ENCODE measurements at regions not wholly inside any gene's neighbourhood (a gene's known extent, or its start where the extent isn't known, plus 50 kb on each side); places are given as distances from the start of the nearest gene placed in this dataset.

GRCh38 chr13:55705971-55706370, 1434.7 kb upstream of the PRR20A start:
- DNase-seq (ENCODE audit: low spot score): no peak
- no peak for TF ChIP-seq ZBTB21 (CRISPR knock-in tag; IDR thresholded peaks at IDR 0.05; ENCODE audit: borderline replicate concordance)
- no peak for TF ChIP-seq SP1 (CRISPR knock-in tag; conservative IDR thresholded peaks at IDR 0.05)
- no peak for TF ChIP-seq GRHL2 (CRISPR knock-in tag; IDR thresholded peaks at IDR 0.05; ENCODE audit: insufficient replicate concordance, severe bottlenecking)
- TF ChIP-seq ZNF219 (CRISPR knock-in tag; IDR thresholded peaks at IDR 0.05; ENCODE audit: borderline replicate concordance): no peak
- Mint-ChIP-seq H3K27ac (no peak overlapping the region), H3K9me3 (no peaks in the 10 kb centered on the region), H3K4me1 (peaks cover 9% of the 10 kb centered on the region), H3K27me3 (ENCODE audit: low read depth) (no peaks in the 10 kb centered on the region), H3K4me3 (no peak overlapping the region), H3K36me3 (no peaks in the 10 kb centered on the region)
- no peak for ATAC-seq
- POLR2A ChIA-PET: no interaction called here
- CTCF ChIA-PET: no interaction called here

GRCh38 chr13:55714120-55714519, 1426.6 kb upstream of the PRR20A start:
- POLR2A ChIA-PET: no interaction called here
- TF ChIP-seq ZNF671 (CRISPR knock-in tag; IDR thresholded peaks at IDR 0.05): no peak
- TF ChIP-seq CBFB (CRISPR knock-in tag; IDR thresholded peaks at IDR 0.05; ENCODE audit: low read depth): no peak
- no peak for TF ChIP-seq CREM (CRISPR knock-in tag; IDR thresholded peaks at IDR 0.05)
- no peak for TF ChIP-seq ZNF232 (CRISPR knock-in tag; IDR thresholded peaks at IDR 0.05)
- no peak for TF ChIP-seq ZNF416 (CRISPR knock-in tag; IDR thresholded peaks at IDR 0.05)
- no peak for TF ChIP-seq OVOL2 (CRISPR knock-in tag; IDR thresholded peaks at IDR 0.05; ENCODE audit: borderline replicate concordance)
- TF ChIP-seq STAT6 (CRISPR knock-in tag; conservative IDR thresholded peaks at IDR 0.05; ENCODE audit: low read depth): no peak
- TF ChIP-seq ZNF532 (CRISPR knock-in tag; IDR thresholded peaks at IDR 0.05; ENCODE audit: borderline replicate concordance): no peak
- TF ChIP-seq GRHL2 (CRISPR knock-in tag; IDR thresholded peaks at IDR 0.05; ENCODE audit: insufficient replicate concordance, severe bottlenecking): no peak
- TF ChIP-seq ZBTB43 (CRISPR knock-in tag; IDR thresholded peaks at IDR 0.05): no peak
- no peak for TF ChIP-seq ZNF512 (CRISPR knock-in tag; IDR thresholded peaks at IDR 0.05; ENCODE audit: borderline replicate concordance)
- no peak for TF ChIP-seq MLX (CRISPR knock-in tag; IDR thresholded peaks at IDR 0.05)
- DNase-seq (ENCODE audit: low spot score): no peak
- peaks cover 18% of the 10 kb centered on the region for H3K4me1 Mint-ChIP-seq
- no peak overlapping the region for H3K27ac Mint-ChIP-seq
- H3K9me3 Mint-ChIP-seq: peaks cover 5% of the 10 kb centered on the region; the same call in 1 of the 2 replicates
- ATAC-seq: no peak
- CTCF ChIA-PET: no interaction called here
- H3K27me3 Mint-ChIP-seq (ENCODE audit: low read depth): no peaks in the 10 kb centered on the region
- peaks cover 5% of the 10 kb centered on the region; the same call in 1 of the 2 replicates for H3K36me3 Mint-ChIP-seq
- H3K4me3 Mint-ChIP-seq: no peak overlapping the region
